ENCODE measurements at regions not wholly inside any gene's neighbourhood (a gene's known extent, or its start where the extent isn't known, plus 50 kb on each side); places are given as distances from the start of the nearest gene placed in this dataset.

- Mint-ChIP-seq H3K36me3 (ENCODE audit: insufficient read depth, unreplicated experiment) (no peaks in the 10 kb centered on the region), H3K4me3 (ENCODE audit: low read depth, unreplicated experiment) (no peak overlapping the region), H3K27ac (ENCODE audit: unreplicated experiment) (no peak overlapping the region), H3K9me3 (ENCODE audit: low read depth, unreplicated experiment) (peaks cover 2% of the 10 kb centered on the region), H3K4me1 (ENCODE audit: low read depth, unreplicated experiment) (no peaks in the 10 kb centered on the region), H3K27me3 (ENCODE audit: unreplicated experiment) (peaks cover 29% of the 10 kb centered on the region)
- TF ChIP-seq, protein P1, sequence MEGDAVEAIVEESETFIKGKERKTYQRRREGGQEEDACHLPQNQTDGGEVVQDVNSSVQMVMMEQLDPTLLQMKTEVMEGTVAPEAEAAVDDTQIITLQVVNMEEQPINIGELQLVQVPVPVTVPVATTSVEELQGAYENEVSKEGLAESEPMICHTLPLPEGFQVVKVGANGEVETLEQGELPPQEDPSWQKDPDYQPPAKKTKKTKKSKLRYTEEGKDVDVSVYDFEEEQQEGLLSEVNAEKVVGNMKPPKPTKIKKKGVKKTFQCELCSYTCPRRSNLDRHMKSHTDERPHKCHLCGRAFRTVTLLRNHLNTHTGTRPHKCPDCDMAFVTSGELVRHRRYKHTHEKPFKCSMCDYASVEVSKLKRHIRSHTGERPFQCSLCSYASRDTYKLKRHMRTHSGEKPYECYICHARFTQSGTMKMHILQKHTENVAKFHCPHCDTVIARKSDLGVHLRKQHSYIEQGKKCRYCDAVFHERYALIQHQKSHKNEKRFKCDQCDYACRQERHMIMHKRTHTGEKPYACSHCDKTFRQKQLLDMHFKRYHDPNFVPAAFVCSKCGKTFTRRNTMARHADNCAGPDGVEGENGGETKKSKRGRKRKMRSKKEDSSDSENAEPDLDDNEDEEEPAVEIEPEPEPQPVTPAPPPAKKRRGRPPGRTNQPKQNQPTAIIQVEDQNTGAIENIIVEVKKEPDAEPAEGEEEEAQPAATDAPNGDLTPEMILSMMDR (IDR thresholded peaks at IDR 0.05; ENCODE audit: unreplicated experiment), result no peak
- CTCF ChIA-PET, result no interaction called here
- DNase-seq, result no peak
- intact Hi-C loops (cut with micrococcal nuclease; ENCODE audit: unreplicated experiment), result no loop called here
- no TSS peak for BruUV-seq (replicated peaks)
These were observed 192.9 kb downstream of the PTPN20 start for GRCh38 chr10:47104151-47104605.

DNA sequence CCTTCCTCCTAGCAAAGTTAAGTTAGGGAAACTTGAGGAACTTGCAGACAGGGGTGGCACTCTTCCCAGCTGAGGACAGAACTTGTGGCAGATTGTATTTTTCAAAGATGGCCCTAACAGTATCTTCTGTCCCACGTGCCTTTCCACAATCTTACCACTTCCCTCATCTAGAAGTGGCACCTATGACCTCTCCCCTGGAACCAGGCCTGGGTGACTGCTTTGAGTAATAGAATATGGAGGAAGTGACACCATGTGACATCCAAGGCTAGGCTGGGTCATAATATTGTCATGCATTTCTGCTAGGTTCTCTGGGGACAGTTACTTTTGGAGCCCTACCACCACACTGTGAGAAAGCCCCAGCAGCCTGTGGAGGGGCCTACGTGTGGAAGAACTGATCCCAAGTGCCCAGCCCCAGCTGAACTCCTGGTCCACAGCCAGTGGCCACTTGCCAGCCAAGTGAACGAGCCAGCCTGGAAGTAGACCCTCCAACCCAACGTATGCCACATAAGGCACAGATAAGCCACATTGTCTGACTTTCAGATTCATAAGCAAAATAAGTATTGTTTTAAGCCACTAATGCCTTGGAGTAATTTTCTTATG, 193.7 kb downstream of the PTPN20 start:
- TF ChIP-seq, protein P1 (IDR thresholded peaks at IDR 0.05; ENCODE audit: unreplicated experiment), result no peak
- Mint-ChIP-seq H3K27ac (ENCODE audit: unreplicated experiment) (no peak overlapping the region), H3K9me3 (ENCODE audit: low read depth, unreplicated experiment) (no peaks in the 10 kb centered on the region), H3K27me3 (ENCODE audit: unreplicated experiment) (peaks cover 22% of the 10 kb centered on the region), H3K36me3 (ENCODE audit: insufficient read depth, unreplicated experiment) (no peaks in the 10 kb centered on the region), H3K4me3 (ENCODE audit: low read depth, unreplicated experiment) (no peak overlapping the region), H3K4me1 (ENCODE audit: low read depth, unreplicated experiment) (no peaks in the 10 kb centered on the region)
- intact Hi-C loops (cut with micrococcal nuclease; ENCODE audit: unreplicated experiment), result no loop called here
- BruUV-seq (replicated peaks), result no TSS peak
- DNase-seq, result no peak
- CTCF ChIA-PET, result no interaction called here

GRCh38 chr10:47107007-47107747, 192.8 kb upstream of the GDF10 start:
- H3K4me3 Mint-ChIP-seq (ENCODE audit: low read depth, unreplicated experiment), result no peak overlapping the region
- H3K27me3 Mint-ChIP-seq (ENCODE audit: unreplicated experiment), result peaks cover 7% of the 10 kb centered on the region
- H3K4me1 Mint-ChIP-seq (ENCODE audit: low read depth, unreplicated experiment), result no peaks in the 10 kb centered on the region
- H3K36me3 Mint-ChIP-seq (ENCODE audit: insufficient read depth, unreplicated experiment), result no peaks in the 10 kb centered on the region
- H3K9me3 Mint-ChIP-seq (ENCODE audit: low read depth, unreplicated experiment), result no peaks in the 10 kb centered on the region
- TF ChIP-seq, protein P1 (IDR thresholded peaks at IDR 0.05; ENCODE audit: unreplicated experiment), result no peak
- CTCF ChIA-PET, result no interaction called here
- H3K27ac Mint-ChIP-seq (ENCODE audit: unreplicated experiment), result no peak overlapping the region
- intact Hi-C loops (cut with micrococcal nuclease; ENCODE audit: unreplicated experiment), result no loop called here
- DNase-seq, result no peak
- BruUV-seq (replicated peaks), result no TSS peak

GRCh38 chr10:47109906-47110305, 190.1 kb upstream of the GDF10 start:
- BruUV-seq (replicated peaks), result no TSS peak
- TF ChIP-seq, protein P1 (IDR thresholded peaks at IDR 0.05; ENCODE audit: unreplicated experiment), result no peak
- Mint-ChIP-seq H3K27ac (ENCODE audit: unreplicated experiment) (no peak overlapping the region), H3K9me3 (ENCODE audit: low read depth, unreplicated experiment) (no peaks in the 10 kb centered on the region), H3K27me3 (ENCODE audit: unreplicated experiment) (peaks cover 10% of the 10 kb centered on the region), H3K4me3 (ENCODE audit: low read depth, unreplicated experiment) (no peak overlapping the region), H3K36me3 (ENCODE audit: insufficient read depth, unreplicated experiment) (no peaks in the 10 kb centered on the region), H3K4me1 (ENCODE audit: low read depth, unreplicated experiment) (no peaks in the 10 kb centered on the region)
- CTCF ChIA-PET, result no interaction called here
- intact Hi-C loops (cut with micrococcal nuclease; ENCODE audit: unreplicated experiment), result no loop called here
- DNase-seq, result no peak

Measured in Calu3 (cell line).